Body of pancreas (tissue), 4 donors: ENCODE measurements at regions not wholly inside any gene's neighbourhood (a gene's known extent, or its start where the extent isn't known, plus 50 kb on each side); places are given as distances from the start of the nearest gene placed in this dataset.
"Not testable (repeated sequence)": the region's sequence is repeated elsewhere in the genome, so short reads cannot be mapped to it uniquely, and the experiment has no call there.

Experiments used
- ATAC-seq: fragments of 150-250 bp; one replicate; pipeline ENCODE4 v1.9.1; 2016
- DNase-seq, 4 donors: peaks; one replicate each; pipeline ENCODE4 v3.0.0-alpha.2; 2019
- H3K27ac ChIP-seq, 4 donors: fragments of 200-600 bp; sonication (generic); 1 replicate in 3 of 4; 2 replicates in 1 of 4; pipeline versions ENCODE4 v1.5.1 to v1.6.1; 2016 to 2019; ENCODE audit warnings: mild to moderate bottlenecking in 1 of 4, mixed read lengths in 1 of 4, moderate library complexity in 1 of 4
- H3K27me3 ChIP-seq, 2 donors: fragments of 200-600 bp; sonication (generic); one replicate each; pipeline ENCODE4 v1.6.0; 2016; ENCODE audit warnings: mild to moderate bottlenecking in 1 of 2
- H3K36me3 ChIP-seq, 2 donors: fragments of 200-600 bp; sonication (generic); replicated peaks in 1 of 2; 2 replicates each; pipeline ENCODE4 v1.5.1; 2016; ENCODE audit warnings: low read depth in 2 of 2; ENCODE audit not compliant: insufficient read depth in 1 of 2
- H3K4me1 ChIP-seq: fragments of 200-600 bp; sonication (generic); one replicate; pipeline ENCODE4 v1.6.0; 2016
- H3K4me3 ChIP-seq, 2 donors: fragments of 200-600 bp; sonication (generic); 1 replicate in 1 of 2; 2 replicates in 1 of 2; pipeline ENCODE4 v1.5.1; 2016 to 2019
- H3K9me3 ChIP-seq, 3 donors: fragments of 200-600 bp; sonication (generic); 1 replicate in 2 of 3; 2 replicates in 1 of 3; pipeline ENCODE4 v1.5.1; 2016
- POLR2A ChIP-seq, 3 donors: fragments of 450-650 bp; IDR thresholded peaks; one replicate each; pipeline ENCODE4 v1.6.1; 2016; ENCODE audit warnings: antibody characterized with exemption in 3 of 3, mild to moderate bottlenecking in 2 of 3
- WGBS, 2 donors: methylation state at CpG; one replicate each; pipeline ENCODE4 v1.1.5; 2017; 5-methylcytosine and 5-hydroxymethylcytosine counted together
- intact Hi-C: fragments of 100-400 bp; cut with DNase I; formaldehyde crosslinking; loops from one replicate; pipeline ENCODE4 v1.15.1; 2023
- TF ChIP-seq, protein P1 (sequence below), 7 experiments: fragments of 450-650 bp in 4 of 7; fragments of 200-600 bp in 3 of 7; sonication (generic) in 3 of 7; IDR thresholded peaks; one replicate each; pipeline ENCODE4 v1.5.1; 2016 to 2019; ENCODE audit warnings: antibody characterized with exemption in 7 of 7

DNA sequence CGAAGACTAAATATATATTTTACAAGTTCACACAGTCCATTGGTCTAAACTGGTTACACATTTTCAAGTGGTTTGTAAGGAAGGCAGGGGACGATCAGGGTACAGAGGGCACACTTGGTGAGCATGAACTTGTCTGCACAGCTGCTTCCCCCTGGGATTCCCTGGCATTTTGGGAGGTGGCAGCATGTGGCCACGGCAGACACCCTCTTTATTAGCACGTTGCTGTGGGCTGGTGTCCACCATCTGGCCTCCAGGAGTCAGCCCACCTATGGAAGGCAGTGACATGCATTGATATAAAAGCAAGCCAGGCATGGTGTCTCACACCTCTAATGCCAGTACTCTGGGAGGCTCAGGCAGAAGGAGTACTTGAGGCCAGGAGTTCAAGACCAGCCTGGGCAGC lies 350.2 kb downstream of the TYW1 start:
- TF ChIP-seq, protein P1, sequence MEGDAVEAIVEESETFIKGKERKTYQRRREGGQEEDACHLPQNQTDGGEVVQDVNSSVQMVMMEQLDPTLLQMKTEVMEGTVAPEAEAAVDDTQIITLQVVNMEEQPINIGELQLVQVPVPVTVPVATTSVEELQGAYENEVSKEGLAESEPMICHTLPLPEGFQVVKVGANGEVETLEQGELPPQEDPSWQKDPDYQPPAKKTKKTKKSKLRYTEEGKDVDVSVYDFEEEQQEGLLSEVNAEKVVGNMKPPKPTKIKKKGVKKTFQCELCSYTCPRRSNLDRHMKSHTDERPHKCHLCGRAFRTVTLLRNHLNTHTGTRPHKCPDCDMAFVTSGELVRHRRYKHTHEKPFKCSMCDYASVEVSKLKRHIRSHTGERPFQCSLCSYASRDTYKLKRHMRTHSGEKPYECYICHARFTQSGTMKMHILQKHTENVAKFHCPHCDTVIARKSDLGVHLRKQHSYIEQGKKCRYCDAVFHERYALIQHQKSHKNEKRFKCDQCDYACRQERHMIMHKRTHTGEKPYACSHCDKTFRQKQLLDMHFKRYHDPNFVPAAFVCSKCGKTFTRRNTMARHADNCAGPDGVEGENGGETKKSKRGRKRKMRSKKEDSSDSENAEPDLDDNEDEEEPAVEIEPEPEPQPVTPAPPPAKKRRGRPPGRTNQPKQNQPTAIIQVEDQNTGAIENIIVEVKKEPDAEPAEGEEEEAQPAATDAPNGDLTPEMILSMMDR (IDR thresholded peaks at IDR 0.05), result no peak
- no peak for TF ChIP-seq POLR2A (IDR thresholded peaks at IDR 0.05)
- H3K9me3 ChIP-seq, result no peaks in the 10 kb centered on the region
- intact Hi-C loops, result no loop called here
- H3K27ac ChIP-seq, result no peak overlapping the region
- no peak overlapping the region for H3K4me3 ChIP-seq
- H3K27me3 ChIP-seq, result no peaks in the 10 kb centered on the region
- no peak for DNase-seq
- 71 to 85% methylated on average over 4 of the region's 4 CpGs for WGBS, 2 donors
- H3K4me1 ChIP-seq, result no peaks in the 10 kb centered on the region
- H3K36me3 ChIP-seq, result no peaks in the 10 kb centered on the region
- ATAC-seq, result no peak

DNA sequence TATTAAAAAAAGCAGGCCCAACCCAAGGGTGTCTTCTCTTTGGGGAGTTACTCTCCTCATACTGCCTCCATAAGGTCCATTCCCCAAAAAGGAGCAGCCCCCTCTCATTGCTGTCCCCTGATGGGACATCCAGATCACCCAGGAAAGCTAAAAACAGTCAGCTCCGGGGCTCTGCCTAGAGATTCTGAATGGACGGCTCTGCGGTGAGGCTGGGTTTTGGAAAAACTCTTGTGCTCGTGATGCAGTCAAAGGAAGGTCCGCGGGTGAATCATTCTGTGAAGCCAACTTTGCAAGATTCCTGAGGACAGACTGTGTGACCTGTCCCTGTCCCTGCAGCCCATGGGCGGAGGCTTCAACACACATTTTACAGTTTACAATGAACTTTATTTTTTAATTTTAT lies 351.5 kb downstream of the TYW1 start:
- H3K4me3 ChIP-seq, result no peak overlapping the region
- no peak overlapping the region for H3K27ac ChIP-seq
- TF ChIP-seq, protein P1 (IDR thresholded peaks at IDR 0.05), result no peak
- TF ChIP-seq POLR2A (IDR thresholded peaks at IDR 0.05), result no peak
- intact Hi-C loops, result no loop called here
- H3K27me3 ChIP-seq, result no peaks in the 10 kb centered on the region
- no peaks in the 10 kb centered on the region for H3K9me3 ChIP-seq
- ATAC-seq, result no peak
- H3K4me1 ChIP-seq, result no peaks in the 10 kb centered on the region
- no peaks in the 10 kb centered on the region for H3K36me3 ChIP-seq
- 86 to 87% methylated on average over 7 of the region's 7 CpGs for WGBS, 2 donors
- DNase-seq, result no peak

DNA sequence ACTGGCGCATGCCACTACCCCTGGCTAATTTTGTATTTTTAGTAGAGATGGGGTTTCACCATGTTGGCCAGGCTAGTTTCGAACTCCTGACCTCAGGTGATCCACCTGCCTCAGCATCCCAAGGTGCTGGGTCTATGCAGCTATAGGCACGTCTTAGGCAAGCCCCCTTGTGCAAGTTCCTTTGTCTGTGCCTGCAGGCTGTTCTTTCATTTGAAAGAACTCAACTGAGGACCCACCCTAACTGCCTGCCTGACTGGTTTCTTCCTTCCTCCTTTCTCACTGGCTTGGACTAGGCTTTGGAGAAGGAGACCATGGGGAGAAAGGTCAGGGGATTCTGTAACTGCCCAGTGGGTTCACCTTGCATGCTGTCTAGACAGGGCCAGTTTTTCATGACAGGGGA lies 361.0 kb downstream of the TYW1 start:
- not testable (repeated sequence) for H3K27ac ChIP-seq, ATAC-seq
- WGBS, 2 donors, result 95% methylated on average over 3 of the region's 3 CpGs

DNA sequence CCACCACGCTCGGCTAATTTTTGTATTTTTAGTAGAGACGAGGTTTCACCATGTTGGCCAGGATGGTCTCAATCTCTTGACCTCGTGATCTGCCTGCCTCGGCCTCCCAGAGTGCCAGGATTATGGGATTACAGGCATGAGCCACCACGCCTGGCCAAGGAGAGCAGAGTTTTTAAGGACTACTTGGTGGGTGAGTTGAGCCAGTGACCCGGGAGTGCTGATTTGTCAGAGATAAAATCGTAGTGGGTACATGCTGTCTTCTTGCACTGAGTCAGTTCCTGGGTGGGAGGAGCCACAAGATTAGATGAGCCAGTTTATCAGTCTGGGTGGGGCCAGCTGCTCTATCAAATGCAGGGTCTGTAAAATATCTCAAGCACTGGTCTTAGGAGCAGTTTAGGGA lies 361.7 kb downstream of the TYW1 start:
- intact Hi-C loops, H3K27ac ChIP-seq, ATAC-seq, H3K4me3 ChIP-seq, H3K4me1 ChIP-seq, H3K36me3 ChIP-seq, H3K27me3 ChIP-seq, DNase-seq: not testable (repeated sequence)
- 69 to 78% methylated on average over 8 of the region's 8 CpGs for WGBS, 2 donors
- H3K9me3 ChIP-seq, result peaks cover 0 to 11% (median 0%) of the 10 kb centered on the region in 3 donors

More for the DNA sequence above, 361.0 kb downstream of the TYW1 start:
- intact Hi-C loops, H3K4me3 ChIP-seq, DNase-seq, H3K36me3 ChIP-seq, H3K27me3 ChIP-seq, H3K4me1 ChIP-seq: not testable (repeated sequence)
- H3K9me3 ChIP-seq, result peaks cover 0 to 11% (median 0%) of the 10 kb centered on the region in 3 donors

DNA sequence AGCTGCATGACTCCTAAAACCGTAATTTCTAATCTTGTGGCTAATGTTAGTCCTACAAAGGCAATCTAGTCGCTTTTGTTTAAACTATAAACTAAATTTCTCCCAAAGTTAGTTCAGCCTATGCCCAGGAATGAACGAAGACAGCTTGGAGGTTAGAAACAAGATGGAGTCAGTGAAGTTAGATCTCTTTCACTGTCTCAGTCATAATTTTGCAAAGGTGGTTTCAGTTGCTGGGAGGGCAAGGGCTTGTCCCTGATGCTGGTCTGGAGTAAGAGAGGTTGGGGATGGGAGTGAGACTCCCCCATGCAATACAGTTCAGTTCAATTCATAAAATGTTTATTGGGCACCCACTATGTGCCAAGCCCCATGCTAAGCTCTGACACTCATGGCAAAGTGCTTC lies 362.1 kb downstream of the TYW1 start:
- H3K36me3 ChIP-seq, intact Hi-C loops, ATAC-seq, H3K27me3 ChIP-seq, H3K4me1 ChIP-seq, DNase-seq, H3K4me3 ChIP-seq, H3K27ac ChIP-seq: not testable (repeated sequence)
- WGBS, 2 donors, result 78 to 95% methylated on average over 3 of the region's 3 CpGs
- peaks cover 0 to 11% (median 0%) of the 10 kb centered on the region in 3 donors for H3K9me3 ChIP-seq

DNA sequence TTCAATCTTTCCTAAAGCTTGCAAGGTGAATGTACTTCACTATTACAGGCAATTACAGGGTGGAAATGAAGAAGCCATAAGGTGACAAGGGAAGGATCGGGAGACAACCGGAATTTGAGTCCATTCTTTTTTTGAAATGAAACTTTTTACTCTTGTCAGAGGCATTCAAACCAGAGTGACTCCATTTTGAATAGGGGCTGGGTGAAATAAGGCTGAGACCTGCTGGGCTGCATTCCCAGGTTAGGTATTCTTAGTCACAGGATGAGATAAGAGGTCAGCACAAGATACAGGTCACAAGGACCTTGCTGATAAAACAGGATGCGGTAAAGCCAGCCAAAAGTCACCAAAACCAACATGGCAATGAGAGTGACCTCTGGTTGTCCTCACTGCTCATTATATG lies 363.3 kb downstream of the TYW1 start:
- no peaks in the 10 kb centered on the region for H3K36me3 ChIP-seq
- ATAC-seq, result no peak
- H3K27me3 ChIP-seq, result no peaks in the 10 kb centered on the region
- H3K4me1 ChIP-seq, result peaks cover 6% of the 10 kb centered on the region
- intact Hi-C loops, result no loop called here
- TF ChIP-seq POLR2A (IDR thresholded peaks at IDR 0.05), result no peak
- TF ChIP-seq, protein P1 (IDR thresholded peaks at IDR 0.05), result no peak
- WGBS, 2 donors, result 13 to 19% methylated on average over 3 of the region's 3 CpGs
- no peak overlapping the region for H3K4me3 ChIP-seq
- peaks cover 0 to 11% (median 0%) of the 10 kb centered on the region in 3 donors for H3K9me3 ChIP-seq
- DNase-seq, result peak in 2 of 4 donors; percentile 6 to 10
- no peak overlapping the region for H3K27ac ChIP-seq
